IMR-90 (cell line): ENCODE measurements at regions not wholly inside any gene's neighbourhood (a gene's known extent, or its start where the extent isn't known, plus 50 kb on each side); places are given as distances from the start of the nearest gene placed in this dataset.

Source experiments
- BHLHE40 ChIP-seq: fragments of 150-350 bp; IDR thresholded peaks from 2 replicates; pipeline ENCODE4 v1.6.1; 2016; ENCODE audit warnings: mild to moderate bottlenecking, low read depth, low read length
- CEBPB ChIP-seq: IDR thresholded peaks from 2 replicates; pipeline ENCODE4 v1.6.1; 2012; ENCODE audit warnings: low read depth, low read length, improper control_type of control experiment
- CTCF ChIP-seq: conservative IDR thresholded peaks from 2 replicates; pipeline ENCODE4 v1.5.1; 2012; ENCODE audit warnings: mild to moderate bottlenecking, low read depth, low read length, improper control_type of control experiment
- ELK1 ChIP-seq: fragments of 150-350 bp; IDR thresholded peaks from 2 replicates; pipeline ENCODE4 v1.6.1; 2016; ENCODE audit warnings: low read depth, mild to moderate bottlenecking, low read length, moderate library complexity, borderline replicate concordance
- MAFK ChIP-seq: IDR thresholded peaks from 2 replicates; pipeline ENCODE4 v1.6.1; 2012; ENCODE audit warnings: low read depth, low read length, improper control_type of control experiment
- MAZ ChIP-seq: IDR thresholded peaks from 2 replicates; pipeline ENCODE4 v1.6.1; 2012; ENCODE audit warnings: low read depth, mild to moderate bottlenecking, low read length, improper control_type of control experiment, moderate library complexity, borderline replicate concordance
- POLR2A ChIP-seq: IDR thresholded peaks from 2 replicates; pipeline ENCODE4 v1.6.1; 2012; ENCODE audit warnings: mild to moderate bottlenecking, low read depth, low read length
- RAD21 ChIP-seq: IDR thresholded peaks from 2 replicates; pipeline ENCODE4 v1.6.1; 2012; ENCODE audit warnings: low read length, improper control_type of control experiment
- RFX5 ChIP-seq: IDR thresholded peaks from 2 replicates; pipeline ENCODE4 v1.8.0; 2012; ENCODE audit warnings: low read depth, mild to moderate bottlenecking, low read length, moderate library complexity
- SMC3 ChIP-seq: fragments of 150-350 bp; IDR thresholded peaks from 2 replicates; pipeline ENCODE4 v1.6.1; 2016; ENCODE audit warnings: low read depth, mild to moderate bottlenecking, antibody characterized with exemption, low read length, moderate library complexity

- TF ChIP-seq CTCF (no peak), MAFK (no peak), POLR2A (no peak), MAZ (no peak), CEBPB (no peak), SMC3 (no peak), RAD21 (no peak), ELK1 (no peak), BHLHE40 (no peak), RFX5 (no peak)
Observed at GRCh38 chr5:58106754-58107410, 353.0 kb downstream of the PLK2 start.
